GM18861 (cell line): ENCODE measurements at regions not wholly inside any gene's neighbourhood (a gene's known extent, or its start where the extent isn't known, plus 50 kb on each side); places are given as distances from the start of the nearest gene placed in this dataset.

ENCODE experiments used
- ATAC-seq: cut with Tn5 transposase; IDR thresholded peaks from one replicate; pipeline ENCODE4 v1.9.1; 2021; ENCODE audit not compliant: unreplicated experiment

DNA sequence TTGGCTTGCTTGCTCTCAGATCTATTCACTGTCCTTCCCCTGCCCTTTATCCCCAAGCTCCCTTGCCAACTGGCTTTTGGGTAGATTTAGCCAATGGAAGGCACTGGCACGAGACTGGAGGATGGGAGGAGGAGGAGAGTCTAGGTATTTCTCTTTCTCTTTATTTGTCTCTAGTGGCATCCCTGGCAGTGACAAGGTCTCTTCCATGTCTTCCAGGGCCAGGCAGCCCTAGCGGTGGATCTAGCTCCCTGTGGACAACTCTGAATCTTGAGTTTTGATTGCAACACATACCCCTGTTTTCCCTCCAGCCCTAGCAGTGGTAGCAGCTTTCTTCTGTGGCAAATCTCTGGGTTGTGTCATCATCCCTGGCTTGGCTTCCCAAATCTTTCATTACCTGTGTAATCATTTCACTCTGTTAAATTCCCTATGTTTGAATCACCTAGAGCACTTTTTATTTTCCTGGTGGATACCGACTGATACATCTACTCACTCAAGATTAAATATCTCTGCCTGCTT, 171.1 kb upstream of the IRX6 start:
- ATAC-seq: no peak

DNA sequence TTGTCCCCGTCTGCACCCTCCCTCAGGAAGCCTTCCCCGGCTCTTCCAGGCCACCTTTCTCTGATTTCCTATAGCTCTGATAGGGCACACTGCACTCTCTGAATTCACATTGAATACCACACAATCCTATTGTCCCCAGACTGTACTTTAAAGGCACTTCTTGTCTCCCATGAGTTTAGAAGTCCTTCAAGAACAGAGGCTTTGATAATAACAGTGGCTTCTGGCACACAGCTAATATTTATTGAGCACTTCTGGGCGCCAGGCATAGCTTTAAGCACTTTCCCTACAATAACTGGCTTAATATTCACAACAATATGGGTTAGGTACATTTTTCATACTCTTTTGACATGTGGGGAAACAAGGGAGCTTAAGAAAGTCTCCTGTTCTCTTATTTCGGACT, 169.7 kb upstream of the IRX6 start:
- no peak for ATAC-seq

DNA sequence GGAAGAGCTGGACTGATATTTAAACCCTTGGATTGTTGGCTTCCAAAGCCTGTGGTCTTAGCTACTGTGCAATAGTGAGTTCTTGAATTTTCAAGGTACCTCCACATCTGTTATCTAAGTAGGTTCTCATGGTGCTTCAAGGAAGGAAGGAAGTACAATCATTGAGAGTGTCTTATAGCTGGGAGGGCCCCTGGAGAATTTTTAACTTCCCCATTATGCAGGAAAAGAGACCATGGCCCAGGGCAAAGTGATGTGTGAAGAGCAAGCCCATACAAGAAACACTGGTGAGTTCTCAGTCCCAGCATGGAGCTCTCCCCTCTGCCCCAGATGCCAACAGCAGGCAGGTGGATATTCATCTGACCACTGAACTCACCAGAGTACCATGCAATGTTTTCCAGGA, 169.0 kb upstream of the IRX6 start:
- no peak for ATAC-seq

DNA sequence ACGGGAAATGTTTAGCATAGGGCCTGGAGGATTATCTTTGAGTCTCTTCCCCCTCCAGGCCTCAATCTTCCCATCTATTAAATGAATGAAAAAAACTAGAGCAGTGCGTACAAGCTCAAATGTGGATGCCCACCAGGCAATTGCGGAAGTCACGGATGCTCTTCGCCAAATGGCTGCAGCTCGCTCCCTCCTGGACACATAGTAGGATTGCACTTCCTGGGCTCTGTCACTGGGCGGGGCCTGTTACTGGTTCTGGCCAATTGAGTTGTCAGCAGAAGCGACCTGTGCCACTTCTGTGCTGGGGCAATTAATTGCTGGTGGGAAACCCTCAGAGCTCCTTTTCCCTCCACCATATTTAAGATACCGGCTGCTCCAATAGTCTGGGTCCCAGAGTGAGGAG, 168.2 kb upstream of the IRX6 start:
- no peak for ATAC-seq

DNA sequence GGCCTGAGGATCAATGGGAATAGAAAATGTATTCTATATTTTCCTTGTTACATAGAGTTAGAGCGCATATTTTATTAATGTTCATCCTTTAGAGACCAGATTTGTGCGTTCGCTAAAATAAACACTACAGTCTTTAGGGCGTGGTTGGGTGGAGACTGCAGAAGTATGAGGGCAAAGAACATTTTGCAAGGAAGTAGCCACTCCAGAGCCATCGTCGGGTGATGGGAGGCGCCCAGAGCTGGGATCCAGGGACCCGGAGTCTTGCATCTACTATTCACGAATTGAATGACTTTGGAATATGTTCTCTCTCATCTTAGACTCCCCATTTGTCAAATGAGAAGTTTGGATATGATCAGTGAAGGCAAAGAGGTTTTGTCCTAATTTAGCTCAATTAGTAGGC, 154.2 kb upstream of the IRX6 start:
- no peak for ATAC-seq

DNA sequence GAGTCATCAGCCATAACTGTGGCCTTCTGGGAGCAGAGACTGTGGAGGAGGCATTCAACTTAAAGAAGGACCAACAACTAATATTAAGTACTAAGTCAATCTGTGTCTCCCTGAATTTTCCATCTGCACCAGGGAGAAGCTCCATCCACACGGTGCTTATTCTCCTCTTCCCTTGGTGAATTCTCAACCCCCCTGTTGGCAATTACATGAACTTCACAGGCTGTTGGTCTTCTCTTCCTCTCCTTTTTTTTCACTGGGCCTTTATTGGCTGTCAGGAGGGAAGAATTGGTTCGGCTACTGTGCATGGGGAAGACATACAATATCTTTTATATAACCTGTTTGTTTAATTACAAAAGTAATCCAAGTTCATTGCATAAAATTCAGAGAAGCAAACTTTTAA, 152.8 kb upstream of the IRX6 start:
- ATAC-seq: no peak

DNA sequence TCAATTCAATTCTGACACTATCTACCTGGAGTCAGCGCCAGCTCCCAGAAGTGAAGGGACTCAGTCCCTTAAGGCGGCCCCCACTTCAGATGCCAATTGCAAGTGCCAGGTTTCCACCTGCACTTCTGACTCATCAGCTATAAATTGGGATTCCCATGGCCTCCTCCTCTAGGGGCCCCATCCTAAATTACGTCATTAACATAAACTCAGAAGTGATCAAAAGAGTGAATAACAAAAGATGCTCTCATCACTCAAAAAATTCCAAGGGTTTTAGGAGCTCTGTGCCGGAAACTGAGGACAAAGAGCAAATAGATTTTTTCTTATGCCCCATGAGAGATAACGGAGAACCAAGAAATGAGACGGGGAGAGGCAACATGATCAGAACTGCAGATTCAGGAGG, 148.6 kb upstream of the IRX6 start:
- no peak for ATAC-seq

DNA sequence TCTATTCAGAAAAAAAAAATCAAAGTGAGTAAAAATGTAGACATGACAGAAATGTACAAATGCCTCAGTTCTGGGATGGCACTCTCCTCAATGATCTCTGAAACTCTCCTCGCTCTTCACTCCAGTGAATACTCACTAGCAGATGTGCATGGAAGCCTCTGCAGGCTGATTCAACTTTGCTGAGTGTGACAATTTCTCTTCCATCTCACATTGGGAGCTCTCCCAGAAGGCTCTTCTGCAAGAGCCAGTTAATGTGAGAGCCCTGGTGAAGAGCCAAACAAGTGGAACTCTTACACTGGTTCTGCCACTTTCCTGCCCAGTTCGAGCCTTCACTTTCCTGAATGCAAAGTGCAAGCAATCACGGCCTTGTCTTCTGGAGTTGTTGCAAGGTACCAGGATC, 147.1 kb upstream of the IRX6 start:
- no peak for ATAC-seq

DNA sequence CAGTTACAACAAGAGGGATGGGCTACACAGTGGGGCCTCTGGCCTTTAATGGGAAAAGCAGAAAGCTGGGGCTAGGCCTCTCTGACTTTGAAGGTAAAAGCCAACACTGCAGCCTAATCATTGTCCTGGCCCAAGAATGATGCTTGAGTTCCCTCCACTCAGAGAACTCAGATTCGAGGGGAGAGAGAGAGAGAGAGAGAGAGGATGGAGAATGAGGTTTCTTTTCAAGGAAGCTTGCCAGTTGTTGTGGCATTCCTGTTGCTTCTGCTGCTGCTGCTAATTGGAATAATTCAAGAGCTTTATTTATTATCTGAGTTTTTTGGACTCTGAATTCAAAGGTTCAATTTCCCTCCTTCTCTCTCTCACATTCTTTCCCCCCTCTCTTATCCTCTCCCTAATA, 144.6 kb upstream of the IRX6 start:
- no peak for ATAC-seq

DNA sequence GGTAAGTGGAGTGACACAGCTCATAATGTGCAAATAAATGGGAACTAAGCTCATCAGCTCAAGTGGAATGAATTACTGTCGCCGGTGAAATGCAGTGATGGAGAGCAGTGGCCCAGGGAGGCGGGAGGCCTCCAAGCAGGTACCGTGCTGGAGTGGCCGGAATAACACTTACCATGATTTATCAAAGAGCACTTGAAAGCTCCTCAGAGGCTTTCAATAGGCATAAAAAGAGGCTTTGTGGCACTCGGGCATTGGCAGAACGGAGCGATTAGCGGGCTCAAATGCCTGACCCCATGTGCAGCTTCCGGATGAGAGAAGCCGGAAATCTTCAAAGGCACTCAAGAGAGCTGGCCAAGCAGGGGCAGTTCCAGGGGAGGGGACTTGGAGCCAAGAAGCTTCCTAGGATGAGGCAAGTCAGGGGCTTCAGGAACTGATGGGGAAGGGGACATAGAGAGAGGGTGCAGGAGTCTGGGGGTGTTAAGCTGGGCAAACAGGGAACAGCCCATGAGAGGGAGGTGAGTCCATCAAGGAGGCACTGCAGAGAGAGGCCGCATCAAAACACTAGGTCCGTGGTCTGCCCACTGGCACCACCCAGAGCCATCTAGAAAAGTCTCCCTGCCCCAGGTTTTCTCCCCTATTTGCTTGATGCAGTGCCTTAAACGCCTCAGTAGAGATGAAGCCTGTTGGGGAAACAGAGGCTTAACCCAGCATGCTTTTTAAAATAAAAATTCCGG, 144.0 kb upstream of the IRX6 start:
- ATAC-seq: no peak

DNA sequence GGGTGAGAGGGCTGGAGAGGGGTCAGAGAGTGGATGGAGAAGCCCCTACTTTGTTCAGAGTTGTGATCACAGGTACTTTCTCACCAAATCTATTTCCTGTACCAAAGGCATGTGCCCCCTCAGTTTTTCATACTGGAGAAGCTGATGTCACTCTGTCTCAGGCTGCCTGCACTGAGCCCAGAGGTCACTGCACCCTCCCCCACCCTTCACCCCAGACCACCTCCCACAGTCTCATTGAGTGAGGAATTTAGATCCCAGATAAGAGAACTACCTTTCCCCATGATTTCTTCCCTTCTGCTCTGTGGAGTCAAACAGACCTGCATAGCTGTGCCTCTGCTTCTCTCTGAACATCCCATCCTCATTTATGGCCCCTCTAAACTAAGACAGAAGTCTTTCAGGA, 140.0 kb upstream of the IRX6 start:
- no peak for ATAC-seq

DNA sequence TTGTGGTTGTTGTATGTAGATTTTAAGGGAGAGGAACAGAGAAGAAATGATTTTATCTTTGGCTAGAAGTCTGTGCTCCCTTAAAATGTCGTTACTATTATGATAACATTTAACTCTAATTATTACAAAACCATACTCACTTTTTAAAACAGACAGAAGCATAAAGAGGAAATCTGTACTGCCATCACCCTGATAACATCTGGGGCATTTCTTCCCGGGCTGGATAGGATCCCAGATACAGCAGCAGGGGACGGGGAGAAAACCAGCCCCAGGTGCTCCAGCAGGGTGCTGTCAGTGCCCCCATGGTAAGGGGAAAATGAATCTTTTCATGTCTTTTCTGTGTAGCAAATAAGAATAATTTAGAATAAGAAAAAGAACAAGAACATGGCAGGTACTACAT, 139.4 kb upstream of the IRX6 start:
- no peak for ATAC-seq

DNA sequence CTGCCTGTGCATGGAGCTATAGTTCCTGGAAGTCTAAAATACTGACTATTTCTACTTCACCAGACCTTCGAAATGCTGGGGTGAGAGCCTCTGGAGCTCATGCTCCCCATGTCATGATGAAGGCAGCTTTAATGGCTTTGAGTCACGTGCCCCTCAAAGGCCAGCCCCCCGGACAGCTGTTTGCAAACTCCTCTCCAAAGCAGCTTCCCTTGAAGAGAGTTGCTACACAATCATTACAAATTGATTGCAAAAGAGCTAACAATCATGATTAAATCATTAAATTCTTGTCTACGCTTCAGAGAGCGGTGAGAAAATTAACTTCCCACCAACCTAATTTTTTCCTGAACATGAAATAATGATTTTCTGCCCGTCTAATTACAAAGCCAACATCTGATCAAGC, 134.8 kb upstream of the IRX6 start:
- ATAC-seq: no peak

DNA sequence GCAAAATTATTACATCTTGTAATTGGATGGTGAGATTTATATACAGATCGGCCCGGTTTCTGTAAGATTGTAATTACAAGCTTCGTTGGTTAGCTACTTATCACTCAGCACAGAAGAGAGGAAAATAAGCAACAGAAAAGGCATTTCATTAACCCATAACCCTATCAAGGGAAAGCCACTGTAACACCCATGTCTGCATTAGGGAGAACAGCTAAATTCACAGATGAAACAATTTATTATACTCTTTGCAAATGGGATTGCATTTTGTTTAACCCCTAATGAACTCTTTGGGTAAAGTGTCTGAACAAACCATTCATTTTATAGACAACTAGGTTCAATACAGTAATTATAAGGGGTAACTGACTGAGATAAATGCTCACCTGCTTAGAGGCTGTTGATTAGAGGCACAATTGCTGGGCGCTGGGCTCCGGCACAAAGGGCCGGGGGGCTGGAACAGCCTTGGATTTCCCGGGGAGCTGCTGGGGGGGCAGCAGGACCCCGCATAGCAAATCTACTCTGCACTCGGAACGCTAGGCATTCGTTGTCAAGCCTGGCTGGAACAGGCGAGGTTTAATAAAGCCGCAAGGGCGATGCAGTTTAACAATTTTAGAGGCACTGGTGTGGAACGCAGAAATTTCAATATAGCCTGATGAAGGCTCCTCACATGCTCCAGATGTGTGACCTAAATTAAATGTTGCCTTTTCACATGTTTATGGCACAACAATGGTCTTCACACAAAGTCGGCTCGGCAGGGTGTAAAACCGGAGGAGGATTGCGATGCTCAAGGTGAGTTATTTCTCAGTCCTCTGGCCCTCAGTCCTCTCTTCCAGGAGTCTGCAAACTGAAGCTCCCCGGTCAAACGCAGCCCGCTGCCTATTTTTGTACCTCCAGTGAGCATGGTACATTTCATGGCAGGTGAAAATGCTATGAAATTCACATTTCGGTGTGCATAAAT, 134.0 kb upstream of the IRX6 start:
- ATAC-seq: no peak

DNA sequence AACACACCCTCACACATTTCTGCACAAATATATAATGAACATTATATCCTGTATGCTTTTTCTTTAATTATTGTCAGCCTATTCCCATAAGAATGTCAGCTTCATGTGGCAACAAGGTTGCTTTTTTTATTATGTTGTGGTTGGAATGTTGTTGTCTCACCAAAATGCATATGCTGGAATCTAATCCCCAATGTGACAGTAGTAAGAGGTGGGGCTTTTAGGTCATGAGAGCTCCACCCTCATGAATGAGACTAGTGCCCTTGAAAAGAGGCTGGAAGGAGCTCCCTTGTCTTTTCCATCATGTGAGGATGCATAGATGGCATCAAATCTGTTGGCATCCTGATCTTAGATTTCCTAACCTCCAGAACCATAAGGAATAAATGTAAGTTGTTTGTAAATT, 131.3 kb upstream of the IRX6 start:
- ATAC-seq: no peak

DNA sequence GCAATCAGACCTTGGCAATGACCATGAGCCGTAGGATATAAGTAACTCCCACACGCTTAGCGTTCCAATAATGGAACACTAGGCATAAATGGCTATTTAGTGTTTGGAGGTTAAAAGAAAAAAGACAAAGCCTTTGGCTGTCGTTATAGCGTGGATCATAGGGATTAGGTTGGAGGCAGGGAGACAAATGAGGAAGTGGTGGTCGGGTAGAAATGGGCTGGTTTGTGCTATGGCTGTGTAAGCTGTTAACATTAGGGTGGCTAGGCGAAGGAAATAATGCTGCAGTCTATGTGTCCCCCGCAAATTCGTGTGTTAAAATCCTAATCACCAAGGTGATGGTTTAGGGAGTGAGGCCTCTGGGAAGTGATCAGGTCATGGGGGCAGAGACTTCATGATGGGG, 120.4 kb upstream of the IRX6 start:
- ATAC-seq: no peak

DNA sequence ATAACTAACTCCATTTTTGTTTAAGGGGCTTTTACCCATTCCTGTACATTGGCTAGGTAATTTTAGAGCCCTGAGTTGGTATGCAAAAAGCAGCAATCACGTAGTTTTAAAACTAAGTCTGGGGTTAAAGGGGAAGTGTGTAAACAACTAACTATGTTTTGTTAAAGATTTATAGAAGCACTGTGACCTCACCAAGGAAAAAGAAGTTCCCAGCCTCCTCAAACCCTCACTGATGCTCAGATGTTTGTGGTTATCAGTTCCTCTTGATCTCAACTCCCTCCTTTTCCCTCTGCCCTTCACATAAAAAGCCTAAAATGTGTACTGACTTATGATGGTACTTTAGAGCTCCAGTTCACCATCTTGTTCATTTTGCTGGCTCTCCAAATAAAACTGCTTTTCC, 119.9 kb upstream of the IRX6 start:
- no peak for ATAC-seq

DNA sequence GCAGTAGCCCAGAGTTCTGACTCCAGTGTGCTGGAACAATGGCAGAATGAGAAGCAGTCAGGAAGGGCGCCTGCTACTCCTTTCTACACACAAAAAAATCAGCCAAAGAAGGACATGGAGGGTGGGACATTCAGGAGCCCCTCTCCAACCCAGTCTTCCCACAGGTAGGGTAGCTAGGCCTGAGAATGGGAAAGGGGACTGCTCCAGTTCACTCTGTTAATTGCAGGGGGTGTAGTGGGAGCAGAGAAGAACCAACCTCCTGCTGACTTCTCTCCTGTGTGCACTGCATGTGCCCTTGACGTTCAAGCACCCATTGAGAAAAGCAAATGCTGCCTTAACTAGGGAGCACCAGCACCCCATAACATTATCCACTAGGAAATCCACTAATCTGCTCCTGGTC, 119.1 kb upstream of the IRX6 start:
- no peak for ATAC-seq

DNA sequence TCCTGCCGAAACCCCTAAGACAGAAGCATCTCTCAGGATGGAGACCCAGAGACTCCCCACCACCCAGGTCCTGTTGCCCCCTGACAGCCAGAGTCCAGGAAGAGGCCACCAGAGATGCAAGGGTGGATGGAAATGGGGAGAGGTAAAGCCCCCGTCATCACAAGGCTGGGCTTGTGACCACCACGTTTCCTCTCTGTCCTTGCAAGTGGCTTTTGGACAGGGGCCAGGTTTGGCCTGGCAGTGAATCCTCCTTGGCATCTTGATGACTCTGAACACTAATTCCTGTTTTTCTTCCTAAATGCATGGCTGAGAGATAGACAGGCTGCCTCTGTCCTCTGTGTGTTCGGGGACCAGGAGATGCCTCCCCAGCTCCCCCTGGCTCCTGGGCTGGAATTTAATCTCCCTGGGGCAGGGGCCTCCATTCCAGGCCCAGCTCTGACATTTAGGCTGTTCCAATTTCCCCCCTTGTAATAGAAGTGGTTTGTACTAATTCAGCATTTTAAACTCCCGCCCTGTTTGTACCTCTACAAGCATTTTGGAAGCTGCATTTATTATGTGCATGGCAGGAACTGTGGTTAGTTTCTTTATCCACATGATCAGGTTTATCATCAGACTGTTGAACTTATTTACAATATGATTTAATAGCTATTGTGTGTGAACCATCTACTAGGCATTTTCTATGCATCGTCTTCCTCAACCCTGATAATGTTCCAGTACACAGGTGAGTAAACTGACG, 116.1 kb upstream of the IRX6 start:
- ATAC-seq: no peak

DNA sequence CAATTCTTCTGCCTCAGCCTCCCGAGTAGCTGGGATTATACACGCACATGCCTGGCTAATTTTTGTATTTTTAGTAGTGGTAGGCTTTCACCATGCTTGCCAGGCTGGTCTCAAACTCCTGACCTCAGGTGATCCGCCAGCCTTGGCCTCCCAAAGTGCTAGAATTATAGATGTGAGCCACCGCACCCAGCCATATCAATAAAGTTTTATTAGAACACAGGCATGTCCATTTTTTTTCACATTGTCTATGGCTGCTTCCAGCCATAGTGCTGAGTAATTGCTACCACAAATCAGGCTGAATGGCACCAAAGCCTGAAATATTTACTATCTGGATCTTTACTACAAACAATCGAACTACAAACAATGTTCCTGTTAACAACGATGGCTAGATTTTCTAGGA, 114.4 kb upstream of the IRX6 start:
- ATAC-seq: no peak

DNA sequence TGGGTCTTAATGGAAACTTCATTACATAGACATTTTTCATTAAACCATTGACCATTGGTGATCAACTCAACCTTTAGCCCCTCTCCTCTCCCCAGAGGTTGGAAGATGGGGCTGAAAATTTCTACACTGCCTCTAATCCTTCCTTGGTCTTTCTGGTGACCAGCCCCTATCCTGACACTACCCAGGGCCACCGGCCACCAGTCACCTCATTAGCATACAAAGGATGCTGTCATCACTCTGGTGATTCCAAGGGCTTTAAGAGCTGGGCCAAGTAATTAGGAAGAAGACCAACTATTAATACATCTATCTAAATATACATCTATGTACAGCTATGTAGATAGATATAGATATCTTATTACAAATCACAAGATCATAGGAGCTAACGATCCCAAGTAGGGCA, 111.2 kb upstream of the IRX6 start:
- no peak for ATAC-seq

DNA sequence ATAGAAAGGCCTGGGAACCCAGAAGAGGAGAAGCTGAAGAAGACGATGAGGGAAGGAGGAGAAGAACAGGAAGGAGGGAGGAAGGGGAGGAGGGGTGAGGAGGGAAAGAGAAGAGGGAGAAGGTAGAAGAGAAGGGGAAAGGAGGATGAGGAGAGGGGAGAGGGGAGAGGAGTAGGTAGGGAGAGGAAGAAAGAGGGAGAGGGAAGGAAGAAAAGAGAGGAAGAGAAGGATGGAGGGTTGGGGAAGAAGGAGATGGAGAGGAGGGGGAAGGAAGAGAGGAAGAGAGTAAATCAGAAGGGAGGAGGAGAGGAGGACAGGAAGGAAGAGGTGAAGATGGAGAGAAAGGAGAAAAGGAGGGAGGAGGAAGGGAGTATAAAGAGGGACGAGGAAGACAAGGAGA, 109.6 kb upstream of the IRX6 start:
- ATAC-seq: no peak
